NCI-H748 treated with DMSO at 0.1 percent for 48 hours (cell line): ENCODE measurements at regions not wholly inside any gene's neighbourhood (a gene's known extent, or its start where the extent isn't known, plus 50 kb on each side); places are given as distances from the start of the nearest gene placed in this dataset.

ENCODE experiments used
- DNase-seq: peaks from one replicate; lab custom pipeline; 2025; lab: John Stamatoyannopoulos, UW

GRCh38 chr1:177479600-177479999, 308.8 kb downstream of the BRINP2 start:
- DNase-seq, result no peak

- no peak for DNase-seq
These were observed 305.9 kb downstream of the BRINP2 start for GRCh38 chr1:177476676-177477075.

GRCh38 chr1:177472567-177472966, 301.8 kb downstream of the BRINP2 start:
- DNase-seq, result no peak

- DNase-seq, result no peak
These were observed 300.5 kb downstream of the BRINP2 start for GRCh38 chr1:177471244-177471643.

- no peak for DNase-seq
These were observed 298.8 kb downstream of the BRINP2 start for GRCh38 chr1:177469519-177469918.

GRCh38 chr1:177466286-177466685, 295.5 kb downstream of the BRINP2 start:
- no peak for DNase-seq

- DNase-seq, result peak; percentile 50
These were observed 293.9 kb downstream of the BRINP2 start for GRCh38 chr1:177464686-177465085.

GRCh38 chr1:177451191-177451590, 280.4 kb downstream of the BRINP2 start:
- DNase-seq, result no peak

GRCh38 chr1:177448652-177449357, 278.0 kb downstream of the BRINP2 start:
- no peak for DNase-seq

GRCh38 chr1:177448036-177448615, 277.4 kb downstream of the BRINP2 start:
- DNase-seq, result no peak

- peak; percentile 28 for DNase-seq
These were observed 274.4 kb downstream of the BRINP2 start for GRCh38 chr1:177444997-177445746.

- DNase-seq, result no peak
These were observed 272.2 kb downstream of the BRINP2 start for GRCh38 chr1:177443003-177443402.

GRCh38 chr1:177442584-177442983, 271.8 kb downstream of the BRINP2 start:
- DNase-seq, result peak; percentile 63

- no peak for DNase-seq
These were observed 270.5 kb downstream of the BRINP2 start for GRCh38 chr1:177441281-177441680.

- DNase-seq, result no peak
These were observed 270.1 kb downstream of the BRINP2 start for GRCh38 chr1:177440821-177441220.

- no peak for DNase-seq
These were observed 268.5 kb downstream of the BRINP2 start for GRCh38 chr1:177439301-177439700.

- no peak for DNase-seq
These were observed 264.6 kb downstream of the BRINP2 start for GRCh38 chr1:177435364-177435763.

GRCh38 chr1:177432897-177433296, 262.1 kb downstream of the BRINP2 start:
- DNase-seq, result no peak

- DNase-seq, result no peak
These were observed 260.4 kb downstream of the BRINP2 start for GRCh38 chr1:177431123-177431522.

- DNase-seq, result no peak
These were observed 258.5 kb downstream of the BRINP2 start for GRCh38 chr1:177429234-177429633.

- no peak for DNase-seq
These were observed 257.1 kb downstream of the BRINP2 start for GRCh38 chr1:177427811-177428210.

- DNase-seq, result no peak
These were observed 255.7 kb downstream of the BRINP2 start for GRCh38 chr1:177426497-177426896.

- DNase-seq, result no peak
These were observed 254.4 kb downstream of the BRINP2 start for GRCh38 chr1:177425199-177425598.
